Right lobe of liver (tissue), 4 donors: ENCODE measurements at regions not wholly inside any gene's neighbourhood (a gene's known extent, or its start where the extent isn't known, plus 50 kb on each side); places are given as distances from the start of the nearest gene placed in this dataset.

ENCODE experiments used
- CTCF ChIP-seq, 4 donors: fragments of 200-600 bp in 3 of 4; fragments of 450-650 bp in 1 of 4; IDR thresholded peaks; one replicate each; pipeline versions ENCODE4 v1.5.1 to v1.8.0; 2016 to 2022; ENCODE audit warnings: antibody characterized with exemption in 4 of 4, mild to moderate bottlenecking in 2 of 4
- POLR2A ChIP-seq: fragments of 450-650 bp; IDR thresholded peaks from one replicate; pipeline ENCODE4 v1.6.1; 2017; ENCODE audit warnings: antibody characterized with exemption, mild to moderate bottlenecking
- donor health status: DM: no; HTN: no; CAD: no.
- donor health status: DM: no; HTN: no; CAD: no.
- donor health status: DM: no; HTN: yes; CAD: no.

GRCh38 chr3:83813176-83813575, 1145.6 kb upstream of the CADM2 start:
- TF ChIP-seq POLR2A = no peak
- TF ChIP-seq CTCF (IDR thresholded peaks at IDR 0.05) = no peak
